ENCODE measurements at regions not wholly inside any gene's neighbourhood (a gene's known extent, or its start where the extent isn't known, plus 50 kb on each side); places are given as distances from the start of the nearest gene placed in this dataset.

- DNase-seq (ENCODE audit: low read depth): no peak
Measured at GRCh38 chr12:98437166-98437565, 78.2 kb upstream of the TMPO start.

- no peak for DNase-seq (ENCODE audit: low read depth)
Measured at GRCh38 chr12:98437806-98438595, 77.4 kb upstream of the TMPO start.

GRCh38 chr12:98438656-98439230 is 76.6 kb upstream of the TMPO start:
- DNase-seq (ENCODE audit: low read depth): no peak

- DNase-seq (ENCODE audit: low read depth): no peak
Measured at GRCh38 chr12:98439471-98439951, 75.9 kb upstream of the TMPO start.

- peak; percentile 45 for DNase-seq (ENCODE audit: low read depth)
Measured at GRCh38 chr12:98439981-98440581, 75.3 kb upstream of the TMPO start.

- DNase-seq (ENCODE audit: low read depth): no peak
Measured at GRCh38 chr12:98446060-98446459, 69.3 kb upstream of the TMPO start.

- no peak for DNase-seq (ENCODE audit: low read depth)
Measured at GRCh38 chr12:98446682-98447081, 68.7 kb upstream of the TMPO start.

GRCh38 chr12:98449584-98449983 is 65.8 kb upstream of the TMPO start:
- no peak for DNase-seq (ENCODE audit: low read depth)

GRCh38 chr12:98453070-98453469 is 62.3 kb upstream of the TMPO start:
- DNase-seq (ENCODE audit: low read depth): no peak

- DNase-seq (ENCODE audit: low read depth): no peak
Measured at GRCh38 chr12:98453492-98453891, 61.9 kb upstream of the TMPO start.

- DNase-seq (ENCODE audit: low read depth): no peak
Measured at GRCh38 chr12:98456041-98456440, 59.3 kb upstream of the TMPO start.

GRCh38 chr12:98456576-98457573 is 58.5 kb upstream of the TMPO start:
- DNase-seq (ENCODE audit: low read depth): peak; percentile 9

- DNase-seq (ENCODE audit: low read depth): no peak
Measured at GRCh38 chr12:98464190-98464589, 51.2 kb upstream of the TMPO start.

- no peak for DNase-seq (ENCODE audit: low read depth)
Measured at GRCh38 chr12:98465505-98465904, 49.9 kb upstream of the TMPO start.

Data from fibroblast of gingiva (primary cell).